GM23338 (cell line): ENCODE measurements at regions not wholly inside any gene's neighbourhood (a gene's known extent, or its start where the extent isn't known, plus 50 kb on each side); places are given as distances from the start of the nearest gene placed in this dataset.

Source experiments
- ATAC-seq: fragments of 200-7000 bp; cut with Tn5 transposase; 3 replicates; pipeline ENCODE4 v1.9.1; 2020
- DNase-seq: peaks from one replicate; pipeline ENCODE4 v3.0.0-alpha.2; 2015; ENCODE audit warnings: low spot score
- H2AFZ ChIP-seq: fragments of 200-600 bp; sonication (generic); 2 replicates; pipeline ENCODE4 v1.8.0; 2016; ENCODE audit warnings: antibody characterized with exemption, mild to moderate bottlenecking, moderate library complexity
- H3F3A ChIP-seq: fragments of 200-600 bp; sonication (generic); replicated peaks from 2 replicates; pipeline ENCODE4 v1.8.0; 2017; ENCODE audit warnings: antibody characterized with exemption, mixed run types, low read depth
- H3K27ac ChIP-seq: fragments of 200-600 bp; sonication (generic); 2 replicates; pipeline ENCODE4 v1.6.1; 2016; ENCODE audit warnings: low read depth
- H3K27me3 ChIP-seq: fragments of 200-600 bp; sonication (generic); 2 replicates; pipeline ENCODE4 v1.8.0; 2016; ENCODE audit warnings: mild to moderate bottlenecking, mixed run types, moderate library complexity; ENCODE audit not compliant: insufficient read depth
- H3K36me3 ChIP-seq: fragments of 200-600 bp; sonication (generic); 2 replicates; pipeline ENCODE4 v1.8.0; 2016; ENCODE audit warnings: mild to moderate bottlenecking; ENCODE audit not compliant: insufficient read depth
- H3K4me1 ChIP-seq: fragments of 200-600 bp; sonication (generic); 2 replicates; pipeline ENCODE4 v1.8.0; 2016; ENCODE audit warnings: mild to moderate bottlenecking, moderate library complexity; ENCODE audit not compliant: insufficient read depth
- H3K4me2 ChIP-seq: fragments of 200-600 bp; sonication (generic); 2 replicates; pipeline ENCODE4 v1.7.1; 2017; ENCODE audit warnings: mixed run types
- H3K4me3 ChIP-seq: fragments of 200-600 bp; sonication (generic); 2 replicates; pipeline ENCODE4 v1.6.1; 2016; ENCODE audit warnings: mixed run types
- H3K79me2 ChIP-seq: fragments of 200-600 bp; sonication (generic); replicated peaks from 2 replicates; pipeline ENCODE4 v1.8.0; 2017; ENCODE audit warnings: mild to moderate bottlenecking; ENCODE audit not compliant: insufficient read depth
- H3K9me2 ChIP-seq: fragments of 200-600 bp; sonication (generic); 2 replicates; pipeline ENCODE4 v1.8.0; 2017; ENCODE audit not compliant: insufficient read depth
- H4K20me1 ChIP-seq: fragments of 200-600 bp; sonication (generic); replicated peaks from 2 replicates; pipeline ENCODE4 v1.8.0; 2017; ENCODE audit warnings: mild to moderate bottlenecking; ENCODE audit not compliant: insufficient read depth
- H3K27ac Mint-ChIP-seq: 2 replicates; pipeline ENCODE4 v1.8.0; 2020; ENCODE audit warnings: inconsistent platforms, mild to moderate bottlenecking, moderate library complexity, mixed read lengths
- H3K27me3 Mint-ChIP-seq: 3 replicates; pipeline ENCODE4 v1.8.0; 2022; ENCODE audit warnings: low read depth, mild to moderate bottlenecking, moderate library complexity, mixed read lengths, inconsistent platforms; ENCODE audit not compliant: insufficient read depth, poor library complexity
- H3K36me3 Mint-ChIP-seq: 3 replicates; pipeline ENCODE4 v1.8.0; 2021; ENCODE audit warnings: low read depth, mild to moderate bottlenecking, inconsistent platforms, moderate library complexity, mixed read lengths
- H3K4me1 Mint-ChIP-seq: 3 replicates; pipeline ENCODE4 v1.8.0; 2020; ENCODE audit warnings: mild to moderate bottlenecking, inconsistent platforms, mixed read lengths
- H3K4me3 Mint-ChIP-seq: 3 replicates; pipeline ENCODE4 v1.8.0; 2021; ENCODE audit warnings: moderate library complexity, mild to moderate bottlenecking, inconsistent platforms, mixed read lengths
- H3K9me3 Mint-ChIP-seq: 3 replicates; pipeline ENCODE4 v1.8.0; 2020; ENCODE audit warnings: moderate library complexity, mild to moderate bottlenecking, inconsistent platforms, mixed read lengths
- CREB1 ChIP-seq: fragments of 250-450 bp; sonication (Bioruptor Pico); IDR thresholded peaks from 2 replicates; pipeline ENCODE4 v1.5.0; 2020; ENCODE audit warnings: low read depth, mild to moderate bottlenecking, moderate library complexity
- EZH2 ChIP-seq: fragments of 200-600 bp; sonication (generic); IDR thresholded peaks from one replicate; pipeline ENCODE4 v1.8.0; 2017; ENCODE audit warnings: antibody characterized with exemption, mild to moderate bottlenecking, low read depth; ENCODE audit not compliant: unreplicated experiment
- EZH2phosphoT487 ChIP-seq: fragments of 200-600 bp; sonication (generic); IDR thresholded peaks from one replicate; pipeline ENCODE4 v1.8.1; 2018; ENCODE audit warnings: antibody characterized with exemption; ENCODE audit not compliant: unreplicated experiment
- NANOG ChIP-seq: IDR thresholded peaks from 2 replicates; pipeline ENCODE4 v1.6.1; 2016; ENCODE audit warnings: antibody characterized with exemption, borderline replicate concordance
- POLR2AphosphoS5 ChIP-seq: IDR thresholded peaks from 2 replicates; pipeline ENCODE4 v1.6.1; 2016; ENCODE audit warnings: antibody characterized with exemption, low read depth
- STAT1 ChIP-seq: IDR thresholded peaks from one replicate; pipeline ENCODE4 v1.6.1; 2016; ENCODE audit warnings: antibody characterized with exemption; ENCODE audit not compliant: unreplicated experiment
- ZNF114 ChIP-seq: fragments of 250-450 bp; sonication (Bioruptor Pico); IDR thresholded peaks from 2 replicates; pipeline ENCODE4 v1.5.0; 2020; ENCODE audit warnings: mild to moderate bottlenecking, moderate library complexity
- TF ChIP-seq, protein P1 (sequence below): IDR thresholded peaks from one replicate; pipeline ENCODE4 v1.6.1; 2018; ENCODE audit warnings: antibody characterized with exemption; ENCODE audit not compliant: unreplicated experiment
- TF ChIP-seq, protein P2 (sequence below): IDR thresholded peaks from 2 replicates; pipeline ENCODE4 v1.6.1; 2016; ENCODE audit warnings: antibody characterized with exemption
- TF ChIP-seq, protein P3 (sequence below), 2 experiments: fragments of 200-600 bp in 1 of 2; sonication (generic) in 1 of 2; conservative IDR thresholded peaks; 2 replicates each; pipeline versions ENCODE4 v1.5.1 to v1.6.1; 2016 to 2017; ENCODE audit warnings: antibody characterized with exemption in 2 of 2, low read depth in 2 of 2, mild to moderate bottlenecking in 2 of 2, moderate library complexity in 1 of 2

DNA sequence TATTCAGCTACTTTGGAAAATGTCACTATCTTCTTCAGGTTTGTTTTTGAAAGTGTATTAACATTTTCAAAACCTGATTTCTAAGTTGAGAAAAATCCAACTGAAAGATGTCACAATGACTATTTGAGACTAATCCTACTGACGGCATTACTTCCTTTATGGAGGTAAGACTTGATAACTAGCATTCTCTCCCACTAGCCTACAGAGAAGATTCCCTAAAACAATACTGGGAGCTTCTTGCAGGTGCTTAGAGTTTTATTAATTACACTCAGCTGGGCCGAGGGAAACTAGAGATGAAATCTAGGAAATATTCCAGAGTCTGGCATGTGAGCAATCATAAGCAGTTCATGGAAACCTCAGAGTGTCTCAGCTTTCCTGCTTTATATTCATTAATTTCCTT, 114.0 kb downstream of the LCA5 start (continued):
- TF ChIP-seq, protein P1, sequence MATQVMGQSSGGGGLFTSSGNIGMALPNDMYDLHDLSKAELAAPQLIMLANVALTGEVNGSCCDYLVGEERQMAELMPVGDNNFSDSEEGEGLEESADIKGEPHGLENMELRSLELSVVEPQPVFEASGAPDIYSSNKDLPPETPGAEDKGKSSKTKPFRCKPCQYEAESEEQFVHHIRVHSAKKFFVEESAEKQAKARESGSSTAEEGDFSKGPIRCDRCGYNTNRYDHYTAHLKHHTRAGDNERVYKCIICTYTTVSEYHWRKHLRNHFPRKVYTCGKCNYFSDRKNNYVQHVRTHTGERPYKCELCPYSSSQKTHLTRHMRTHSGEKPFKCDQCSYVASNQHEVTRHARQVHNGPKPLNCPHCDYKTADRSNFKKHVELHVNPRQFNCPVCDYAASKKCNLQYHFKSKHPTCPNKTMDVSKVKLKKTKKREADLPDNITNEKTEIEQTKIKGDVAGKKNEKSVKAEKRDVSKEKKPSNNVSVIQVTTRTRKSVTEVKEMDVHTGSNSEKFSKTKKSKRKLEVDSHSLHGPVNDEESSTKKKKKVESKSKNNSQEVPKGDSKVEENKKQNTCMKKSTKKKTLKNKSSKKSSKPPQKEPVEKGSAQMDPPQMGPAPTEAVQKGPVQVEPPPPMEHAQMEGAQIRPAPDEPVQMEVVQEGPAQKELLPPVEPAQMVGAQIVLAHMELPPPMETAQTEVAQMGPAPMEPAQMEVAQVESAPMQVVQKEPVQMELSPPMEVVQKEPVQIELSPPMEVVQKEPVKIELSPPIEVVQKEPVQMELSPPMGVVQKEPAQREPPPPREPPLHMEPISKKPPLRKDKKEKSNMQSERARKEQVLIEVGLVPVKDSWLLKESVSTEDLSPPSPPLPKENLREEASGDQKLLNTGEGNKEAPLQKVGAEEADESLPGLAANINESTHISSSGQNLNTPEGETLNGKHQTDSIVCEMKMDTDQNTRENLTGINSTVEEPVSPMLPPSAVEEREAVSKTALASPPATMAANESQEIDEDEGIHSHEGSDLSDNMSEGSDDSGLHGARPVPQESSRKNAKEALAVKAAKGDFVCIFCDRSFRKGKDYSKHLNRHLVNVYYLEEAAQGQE: no peak
- TF ChIP-seq STAT1 (no peak), EZH2phosphoT487 (no peak), CREB1 (CRISPR knock-in tag) (no peak)

DNA sequence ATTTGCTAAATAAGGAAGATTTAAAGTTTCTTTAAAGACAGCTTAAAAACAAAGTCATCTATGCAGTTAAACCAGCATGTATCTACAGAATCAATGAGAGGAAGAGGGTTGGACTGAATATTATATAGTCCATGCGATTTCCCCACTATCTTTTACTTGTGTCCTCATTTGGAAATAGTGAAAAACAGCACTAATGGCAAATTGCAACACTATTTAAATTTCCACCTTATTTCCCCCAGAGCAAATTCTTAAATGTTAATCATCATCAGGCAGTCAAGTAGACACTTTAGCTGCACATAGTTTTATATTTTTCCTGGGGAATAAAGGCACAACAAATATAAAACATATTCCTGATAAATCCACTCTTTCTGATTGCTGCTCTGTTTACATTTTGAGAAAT, 114.6 kb downstream of the LCA5 start:
- H3K79me2 ChIP-seq: no peaks in the 10 kb centered on the region
- H3K9me3 Mint-ChIP-seq: no peaks in the 10 kb centered on the region

DNA sequence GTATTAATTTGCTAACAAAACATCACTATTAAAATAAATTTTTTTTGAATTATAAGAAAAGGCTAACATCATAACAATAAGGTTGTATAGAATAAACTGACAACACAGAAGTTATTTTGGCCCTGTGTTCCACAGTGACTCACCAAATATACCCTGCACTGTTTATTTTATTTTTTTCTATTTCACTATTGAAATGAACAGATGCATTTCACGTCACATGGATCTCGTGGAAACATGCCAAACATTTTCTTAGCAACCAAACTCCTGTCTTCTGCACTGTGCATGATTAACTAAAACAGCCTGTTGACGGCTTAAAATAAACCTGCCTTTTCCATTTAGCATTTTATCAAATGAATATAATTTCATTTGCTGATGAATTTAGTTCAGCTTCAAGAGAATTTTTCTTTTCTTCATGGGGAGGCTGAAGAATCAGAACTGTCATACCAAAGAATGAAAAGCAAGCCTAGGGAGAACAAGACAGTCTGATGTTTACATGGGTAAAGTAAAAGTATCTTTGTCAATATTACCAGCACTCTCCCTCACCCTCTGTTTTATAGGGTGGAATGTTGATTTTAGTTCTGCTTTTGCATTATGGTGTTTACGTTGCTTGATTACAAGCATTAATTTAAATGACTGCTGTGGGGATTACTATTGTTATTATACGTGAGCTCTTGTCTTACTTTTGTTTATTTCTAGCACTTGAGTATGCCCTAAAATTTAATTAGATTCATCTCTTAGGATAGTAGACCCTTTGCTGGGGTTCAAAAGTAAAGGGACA, 115.3 kb downstream of the LCA5 start:
- Histone ChIP-seq H3K4me2 (no peak overlapping the region), H3K27ac (no peak overlapping the region), H3K27me3 (no peaks in the 10 kb centered on the region), H4K20me1 (no peaks in the 10 kb centered on the region), H3K36me3 (no peaks in the 10 kb centered on the region), H3F3A (no peaks in the 10 kb centered on the region), H3K79me2 (no peaks in the 10 kb centered on the region), H2AFZ (no peak overlapping the region), H3K4me3 (no peak overlapping the region), H3K9me2 (no peaks in the 10 kb centered on the region; the same call in 1 of the 2 replicates), H3K4me1 (no peaks in the 10 kb centered on the region)
- Mint-ChIP-seq H3K27me3 (no peaks in the 10 kb centered on the region), H3K4me3 (no peak overlapping the region), H3K4me1 (no peaks in the 10 kb centered on the region; the same call in 1 of the 3 replicates), H3K27ac (no peak overlapping the region), H3K9me3 (no peaks in the 10 kb centered on the region), H3K36me3 (no peaks in the 10 kb centered on the region)
- ATAC-seq: no peak
- DNase-seq: no peak
- TF ChIP-seq EZH2 (no peak), STAT1 (no peak), POLR2AphosphoS5 (no peak), ZNF114 (CRISPR knock-in tag) (no peak), NANOG (no peak)
- TF ChIP-seq, protein P2, sequence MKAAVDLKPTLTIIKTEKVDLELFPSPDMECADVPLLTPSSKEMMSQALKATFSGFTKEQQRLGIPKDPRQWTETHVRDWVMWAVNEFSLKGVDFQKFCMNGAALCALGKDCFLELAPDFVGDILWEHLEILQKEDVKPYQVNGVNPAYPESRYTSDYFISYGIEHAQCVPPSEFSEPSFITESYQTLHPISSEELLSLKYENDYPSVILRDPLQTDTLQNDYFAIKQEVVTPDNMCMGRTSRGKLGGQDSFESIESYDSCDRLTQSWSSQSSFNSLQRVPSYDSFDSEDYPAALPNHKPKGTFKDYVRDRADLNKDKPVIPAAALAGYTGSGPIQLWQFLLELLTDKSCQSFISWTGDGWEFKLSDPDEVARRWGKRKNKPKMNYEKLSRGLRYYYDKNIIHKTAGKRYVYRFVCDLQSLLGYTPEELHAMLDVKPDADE: no peak
- TF ChIP-seq, protein P3, sequence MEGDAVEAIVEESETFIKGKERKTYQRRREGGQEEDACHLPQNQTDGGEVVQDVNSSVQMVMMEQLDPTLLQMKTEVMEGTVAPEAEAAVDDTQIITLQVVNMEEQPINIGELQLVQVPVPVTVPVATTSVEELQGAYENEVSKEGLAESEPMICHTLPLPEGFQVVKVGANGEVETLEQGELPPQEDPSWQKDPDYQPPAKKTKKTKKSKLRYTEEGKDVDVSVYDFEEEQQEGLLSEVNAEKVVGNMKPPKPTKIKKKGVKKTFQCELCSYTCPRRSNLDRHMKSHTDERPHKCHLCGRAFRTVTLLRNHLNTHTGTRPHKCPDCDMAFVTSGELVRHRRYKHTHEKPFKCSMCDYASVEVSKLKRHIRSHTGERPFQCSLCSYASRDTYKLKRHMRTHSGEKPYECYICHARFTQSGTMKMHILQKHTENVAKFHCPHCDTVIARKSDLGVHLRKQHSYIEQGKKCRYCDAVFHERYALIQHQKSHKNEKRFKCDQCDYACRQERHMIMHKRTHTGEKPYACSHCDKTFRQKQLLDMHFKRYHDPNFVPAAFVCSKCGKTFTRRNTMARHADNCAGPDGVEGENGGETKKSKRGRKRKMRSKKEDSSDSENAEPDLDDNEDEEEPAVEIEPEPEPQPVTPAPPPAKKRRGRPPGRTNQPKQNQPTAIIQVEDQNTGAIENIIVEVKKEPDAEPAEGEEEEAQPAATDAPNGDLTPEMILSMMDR (conservative IDR thresholded peaks at IDR 0.05; ENCODE audit: low read depth in 2 of 2): no peak
- TF ChIP-seq, protein P1: no peak

More for the DNA sequence above, 114.6 kb downstream of the LCA5 start:
- no peaks in the 10 kb centered on the region for H3K36me3 Mint-ChIP-seq
- H3K27me3 Mint-ChIP-seq: no peaks in the 10 kb centered on the region
- DNase-seq (no peak), ATAC-seq (no peak)
- Histone ChIP-seq H3F3A (no peaks in the 10 kb centered on the region), H2AFZ (no peak overlapping the region), H4K20me1 (no peaks in the 10 kb centered on the region), H3K36me3 (no peaks in the 10 kb centered on the region), H3K4me3 (no peak overlapping the region), H3K4me1 (no peaks in the 10 kb centered on the region), H3K27ac (no peak overlapping the region), H3K4me2 (no peak overlapping the region), H3K9me2 (no peaks in the 10 kb centered on the region; the same call in 1 of the 2 replicates), H3K27me3 (no peaks in the 10 kb centered on the region)
- H3K27ac Mint-ChIP-seq: no peak overlapping the region
- TF ChIP-seq STAT1 (no peak), POLR2AphosphoS5 (no peak)
- no peak overlapping the region for H3K4me3 Mint-ChIP-seq
- H3K4me1 Mint-ChIP-seq: no peaks in the 10 kb centered on the region; the same call in 1 of the 3 replicates
